ENCODE measurements at regions not wholly inside any gene's neighbourhood (a gene's known extent, or its start where the extent isn't known, plus 50 kb on each side); places are given as distances from the start of the nearest gene placed in this dataset.

GRCh38 chr10:29929006-29929405 is 130.4 kb downstream of the JCAD start:
- TF ChIP-seq BCLAF1 (IDR thresholded peaks at IDR 0.05) (no peak), SUZ12 (IDR thresholded peaks at IDR 0.05; ENCODE audit: unreplicated experiment) (no peak), TARDBP (IDR thresholded peaks at IDR 0.05; ENCODE audit: borderline replicate concordance) (no peak), EZH2 (IDR thresholded peaks at IDR 0.05; ENCODE audit: borderline replicate concordance, control insufficient read depth, low read depth, low read length) (no peak)
